Peyer's patch (tissue), 4 donors: ENCODE measurements at regions not wholly inside any gene's neighbourhood (a gene's known extent, or its start where the extent isn't known, plus 50 kb on each side); places are given as distances from the start of the nearest gene placed in this dataset.

Experiments used
- DNase-seq, 3 donors: peaks; one replicate each; pipeline ENCODE4 v3.0.0-alpha.2; 2017 to 2019
- H3K27ac ChIP-seq, 4 donors: fragments of 200-600 bp; sonication (generic); one replicate each; pipeline ENCODE4 v1.5.1; 2016 to 2019
- H3K27me3 ChIP-seq, 2 donors: fragments of 200-600 bp; sonication (generic); one replicate each; pipeline ENCODE4 v1.5.1; 2019
- H3K36me3 ChIP-seq, 3 donors: fragments of 200-600 bp; sonication (generic); one replicate each; pipeline ENCODE4 v1.5.1; 2016 to 2019
- H3K4me1 ChIP-seq, 4 donors: fragments of 200-600 bp; sonication (generic); one replicate each; pipeline ENCODE4 v1.5.1; 2016 to 2019
- H3K4me3 ChIP-seq, 4 donors: fragments of 200-600 bp; sonication (generic); 1 replicate in 3 of 4; 2 replicates in 1 of 4; pipeline ENCODE4 v1.5.1; 2016 to 2019; ENCODE audit warnings: mild to moderate bottlenecking in 1 of 4
- H3K9me3 ChIP-seq, 4 donors: fragments of 200-600 bp; sonication (generic); one replicate each; pipeline ENCODE4 v1.5.1; 2016 to 2019; ENCODE audit warnings: mild to moderate bottlenecking in 1 of 4
- CTCF ChIP-seq, 6 experiments: fragments of 450-650 bp in 4 of 6; fragments of 200-600 bp in 2 of 6; sonication (generic) in 1 of 6; IDR thresholded peaks; one replicate each; pipeline ENCODE4 v1.5.1; 2017 to 2019; ENCODE audit warnings: antibody characterized with exemption in 6 of 6, mild to moderate bottlenecking in 3 of 6, moderate library complexity in 1 of 6
- POLR2A ChIP-seq, 2 donors: fragments of 450-650 bp; IDR thresholded peaks; one replicate each; pipeline ENCODE4 v1.5.1; 2017; ENCODE audit warnings: antibody characterized with exemption in 2 of 2, mild to moderate bottlenecking in 2 of 2, moderate library complexity in 2 of 2

GRCh38 chr4:187232196-187232595 lies 508.5 kb upstream of the FAT1 start:
- no peak for TF ChIP-seq CTCF (IDR thresholded peaks at IDR 0.05)
- TF ChIP-seq POLR2A (IDR thresholded peaks at IDR 0.05) = no peak
- Histone ChIP-seq H3K4me1 (no peaks in the 10 kb centered on the region), H3K27me3 (no peaks in the 10 kb centered on the region), H3K36me3 (no peaks in the 10 kb centered on the region), H3K4me3 (no peak overlapping the region), H3K9me3 (no peaks in the 10 kb centered on the region), H3K27ac (no peak overlapping the region)
- no peak for DNase-seq

- Histone ChIP-seq H3K4me3 (no peak overlapping the region), H3K27me3 (no peaks in the 10 kb centered on the region), H3K36me3 (no peaks in the 10 kb centered on the region), H3K4me1 (no peaks in the 10 kb centered on the region), H3K27ac (no peak overlapping the region), H3K9me3 (no peaks in the 10 kb centered on the region)
- TF ChIP-seq POLR2A (IDR thresholded peaks at IDR 0.05) = no peak
- no peak for TF ChIP-seq CTCF (IDR thresholded peaks at IDR 0.05)
- no peak for DNase-seq
Measured at GRCh38 chr4:187232796-187233195, 509.1 kb upstream of the FAT1 start.

GRCh38 chr4:187235456-187236170 lies 512.0 kb upstream of the FAT1 start:
- Histone ChIP-seq H3K4me3 (no peak overlapping the region), H3K9me3 (no peaks in the 10 kb centered on the region), H3K27me3 (no peaks in the 10 kb centered on the region), H3K36me3 (no peaks in the 10 kb centered on the region), H3K4me1 (no peaks in the 10 kb centered on the region), H3K27ac (no peak overlapping the region)
- TF ChIP-seq CTCF (IDR thresholded peaks at IDR 0.05) (no peak), POLR2A (IDR thresholded peaks at IDR 0.05) (no peak)
- no peak for DNase-seq

GRCh38 chr4:187236209-187236890 lies 512.7 kb upstream of the FAT1 start:
- no peak overlapping the region for H3K4me3 ChIP-seq
- H3K9me3 ChIP-seq = no peaks in the 10 kb centered on the region
- no peak for TF ChIP-seq CTCF (IDR thresholded peaks at IDR 0.05)
- no peak for TF ChIP-seq POLR2A (IDR thresholded peaks at IDR 0.05)
- DNase-seq = no peak
- H3K4me1 ChIP-seq = no peaks in the 10 kb centered on the region
- H3K36me3 ChIP-seq = no peaks in the 10 kb centered on the region
- H3K27ac ChIP-seq = no peak overlapping the region
- no peaks in the 10 kb centered on the region for H3K27me3 ChIP-seq

- no peaks in the 10 kb centered on the region for H3K27me3 ChIP-seq
- H3K27ac ChIP-seq = no peak overlapping the region
- no peak overlapping the region for H3K4me3 ChIP-seq
- no peaks in the 10 kb centered on the region for H3K36me3 ChIP-seq
- H3K9me3 ChIP-seq = no peaks in the 10 kb centered on the region
- H3K4me1 ChIP-seq = no peaks in the 10 kb centered on the region
- DNase-seq = no peak
- TF ChIP-seq POLR2A (IDR thresholded peaks at IDR 0.05) (no peak), CTCF (IDR thresholded peaks at IDR 0.05) (no peak)
Measured at GRCh38 chr4:187238646-187239045, 515.0 kb upstream of the FAT1 start.
